Activated CD4-positive, alpha-beta T cell treated with anti-CD3 and anti-CD28 coated beads, Interleukin-2, Interleukin-4, amounts not matched to agents 100 ng/mL and 50 ng/mL, durations not matched to agents 16 hours and 8 hours (primary cell): ENCODE measurements at regions not wholly inside any gene's neighbourhood (a gene's known extent, or its start where the extent isn't known, plus 50 kb on each side); places are given as distances from the start of the nearest gene placed in this dataset.
A peak's percentile ranks its signal among the peaks of the same experiment; 100 is the strongest.

Source experiments
- DNase-seq: peaks from one replicate; pipeline ENCODE4 v3.0.0-alpha.2; 2020; ENCODE audit warnings: low spot score

- no peak for DNase-seq
These were observed 86.1 kb upstream of the CD83 start for GRCh38 chr6:14031516-14031915.

- no peak for DNase-seq
These were observed 82.3 kb upstream of the CD83 start for GRCh38 chr6:14035071-14035847.

- DNase-seq = no peak
These were observed 81.7 kb upstream of the CD83 start for GRCh38 chr6:14035874-14036273.

GRCh38 chr6:14036911-14037310 is 80.7 kb upstream of the CD83 start:
- DNase-seq = no peak

GRCh38 chr6:14037402-14038277 is 79.9 kb upstream of the CD83 start:
- DNase-seq = peak; percentile 46

GRCh38 chr6:14038467-14039437 is 78.8 kb upstream of the CD83 start:
- peak; percentile 41 for DNase-seq

GRCh38 chr6:14040042-14040441 is 77.5 kb upstream of the CD83 start:
- DNase-seq = no peak

GRCh38 chr6:14046476-14047068 is 71.0 kb upstream of the CD83 start:
- DNase-seq = peak; percentile 50

- no peak for DNase-seq
These were observed 70.3 kb upstream of the CD83 start for GRCh38 chr6:14047151-14047740.

GRCh38 chr6:14048837-14049236 is 68.7 kb upstream of the CD83 start:
- DNase-seq = no peak

GRCh38 chr6:14051355-14051754 is 66.2 kb upstream of the CD83 start:
- DNase-seq = no peak

- no peak for DNase-seq
These were observed 63.8 kb upstream of the CD83 start for GRCh38 chr6:14053811-14054210.

GRCh38 chr6:14055541-14055940 is 62.0 kb upstream of the CD83 start:
- no peak for DNase-seq

GRCh38 chr6:14058029-14058695 is 59.4 kb upstream of the CD83 start:
- no peak for DNase-seq

- no peak for DNase-seq
These were observed 58.8 kb upstream of the CD83 start for GRCh38 chr6:14058735-14059134.

GRCh38 chr6:14059791-14060436 is 57.7 kb upstream of the CD83 start:
- no peak for DNase-seq

GRCh38 chr6:14060971-14061370 is 56.6 kb upstream of the CD83 start:
- no peak for DNase-seq

- DNase-seq = no peak
These were observed 55.9 kb upstream of the CD83 start for GRCh38 chr6:14061643-14062042.

- DNase-seq = no peak
These were observed 55.1 kb upstream of the CD83 start for GRCh38 chr6:14062345-14063029.

GRCh38 chr6:14063756-14064155 is 53.8 kb upstream of the CD83 start:
- no peak for DNase-seq
